Kidney (tissue), 13 donors: ENCODE measurements at regions not wholly inside any gene's neighbourhood (a gene's known extent, or its start where the extent isn't known, plus 50 kb on each side); places are given as distances from the start of the nearest gene placed in this dataset.

Source experiments
- DNase-seq, 5 donors: peaks; one replicate each; pipeline ENCODE4 v3.0.0-alpha.2; 2013 to 2020
- FAIRE-seq: peaks from 2 replicates; lab custom pipeline; 2012; peaks lifted over from hg19 to GRCh38; lab: Jason Lieb, UNC
- H3K27ac ChIP-seq, 2 donors: one replicate each; pipeline ENCODE4 v1.7.0; 2013; ENCODE audit warnings: low read depth in 2 of 2, low read length in 2 of 2, inconsistent platforms in 1 of 2
- H3K27me3 ChIP-seq: one replicate; pipeline ENCODE4 v1.7.1; 2013; ENCODE audit warnings: low read length, inconsistent platforms; ENCODE audit not compliant: control insufficient read depth, insufficient read depth
- H3K36me3 ChIP-seq, 3 donors: one replicate each; pipeline versions ENCODE4 v1.7.0 to v1.7.1; 2013; ENCODE audit warnings: low read length in 3 of 3, control low read depth in 1 of 3, inconsistent platforms in 1 of 3; ENCODE audit not compliant: insufficient read depth in 3 of 3, control insufficient read depth in 2 of 3
- H3K4me1 ChIP-seq, 3 donors: one replicate each; pipeline versions ENCODE4 v1.7.0 to v1.7.1; 2013; ENCODE audit warnings: low read length in 3 of 3, inconsistent platforms in 1 of 3, low read depth in 1 of 3; ENCODE audit not compliant: control insufficient read depth in 2 of 3, insufficient read depth in 2 of 3
- H3K4me3 ChIP-seq, 3 donors: one replicate each; pipeline versions ENCODE4 v1.7.0 to v1.8.1; 2013; ENCODE audit warnings: low read length in 3 of 3, control low read depth in 1 of 3, inconsistent platforms in 1 of 3
- H3K9ac ChIP-seq, 3 donors: one replicate each; pipeline versions ENCODE4 v1.7.0 to v1.7.1; 2013; ENCODE audit warnings: low read length in 3 of 3, control low read depth in 1 of 3, inconsistent platforms in 1 of 3
- H3K9me3 ChIP-seq, 3 donors: one replicate each; pipeline versions ENCODE4 v1.7.0 to v1.7.1; 2013; ENCODE audit warnings: low read length in 3 of 3, control low read depth in 1 of 3, inconsistent platforms in 1 of 3; ENCODE audit not compliant: control insufficient read depth in 2 of 3, insufficient read depth in 1 of 3
- intact Hi-C: fragments of 100-400 bp; cut with DNase I; formaldehyde crosslinking; loops from one replicate; pipeline ENCODE4 v1.11.1; 2022
- TF ChIP-seq, protein P1 (sequence below): IDR thresholded peaks from 3 replicates; pipeline ENCODE4 v1.5.1; 2012; ENCODE audit warnings: mild to moderate bottlenecking, moderate library complexity, borderline replicate concordance; ENCODE audit not compliant: insufficient read depth; ENCODE audit errors: extremely low read depth
- donor health status: control.
- donor health status: control.
- donor health status: control.
- donor health status: control.
- donor health status: control.
- donor health status: DM: yes; HTN: yes; CAD: no.
- donor health status: Normal renal cell carcinoma (clear cell type).

DNA sequence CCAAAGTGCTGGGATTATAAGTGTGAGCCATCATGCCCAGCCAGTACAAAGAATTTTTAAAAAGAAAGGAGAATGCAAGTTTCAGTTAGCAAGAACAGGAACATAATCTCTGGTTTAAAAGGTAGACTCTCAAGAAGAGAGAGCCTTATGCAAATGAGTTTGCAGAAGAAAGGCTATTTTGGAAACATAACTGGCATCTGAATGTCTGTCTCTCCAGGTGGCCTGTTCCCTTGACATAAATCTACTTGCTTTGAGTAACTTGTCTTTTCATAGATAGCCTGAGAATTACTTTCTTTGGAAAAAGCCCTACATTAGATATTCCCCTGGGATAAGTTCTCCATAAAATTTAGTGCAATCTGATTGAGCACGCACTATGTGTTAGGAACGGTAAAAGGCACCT is 109.6 kb downstream of the ICOS start:
- DNase-seq (no peak), FAIRE-seq (no peak)
- no peaks in the 10 kb centered on the region for H3K4me1 ChIP-seq
- intact Hi-C loops: no loop called here
- no peak overlapping the region for H3K27ac ChIP-seq
- no peak overlapping the region for H3K9ac ChIP-seq
- TF ChIP-seq, protein P1, sequence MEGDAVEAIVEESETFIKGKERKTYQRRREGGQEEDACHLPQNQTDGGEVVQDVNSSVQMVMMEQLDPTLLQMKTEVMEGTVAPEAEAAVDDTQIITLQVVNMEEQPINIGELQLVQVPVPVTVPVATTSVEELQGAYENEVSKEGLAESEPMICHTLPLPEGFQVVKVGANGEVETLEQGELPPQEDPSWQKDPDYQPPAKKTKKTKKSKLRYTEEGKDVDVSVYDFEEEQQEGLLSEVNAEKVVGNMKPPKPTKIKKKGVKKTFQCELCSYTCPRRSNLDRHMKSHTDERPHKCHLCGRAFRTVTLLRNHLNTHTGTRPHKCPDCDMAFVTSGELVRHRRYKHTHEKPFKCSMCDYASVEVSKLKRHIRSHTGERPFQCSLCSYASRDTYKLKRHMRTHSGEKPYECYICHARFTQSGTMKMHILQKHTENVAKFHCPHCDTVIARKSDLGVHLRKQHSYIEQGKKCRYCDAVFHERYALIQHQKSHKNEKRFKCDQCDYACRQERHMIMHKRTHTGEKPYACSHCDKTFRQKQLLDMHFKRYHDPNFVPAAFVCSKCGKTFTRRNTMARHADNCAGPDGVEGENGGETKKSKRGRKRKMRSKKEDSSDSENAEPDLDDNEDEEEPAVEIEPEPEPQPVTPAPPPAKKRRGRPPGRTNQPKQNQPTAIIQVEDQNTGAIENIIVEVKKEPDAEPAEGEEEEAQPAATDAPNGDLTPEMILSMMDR: no peak
- H3K36me3 ChIP-seq: no peaks in the 10 kb centered on the region
- no peaks in the 10 kb centered on the region for H3K27me3 ChIP-seq
- H3K9me3 ChIP-seq: no peaks in the 10 kb centered on the region
- no peak overlapping the region for H3K4me3 ChIP-seq

DNA sequence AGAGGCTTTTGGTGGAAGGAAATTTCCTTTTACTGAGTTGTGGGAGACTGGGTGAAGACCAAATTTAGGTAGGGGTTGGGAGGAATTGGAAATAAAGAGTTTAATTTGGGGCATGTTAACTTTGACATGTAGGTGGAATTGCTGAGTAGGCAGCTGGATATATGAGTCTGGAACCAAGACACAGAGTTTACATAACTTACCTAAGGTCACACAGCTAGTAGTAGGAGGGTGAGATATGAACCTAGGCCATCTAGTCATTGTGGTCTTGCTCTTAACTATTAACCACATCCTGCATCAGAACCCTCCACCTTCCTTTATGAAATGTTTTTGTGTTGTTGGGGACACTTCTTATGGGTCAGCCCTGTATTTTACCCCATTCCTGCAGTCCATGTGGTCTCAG is 113.1 kb downstream of the ICOS start:
- H3K9me3 ChIP-seq: no peaks in the 10 kb centered on the region
- H3K9ac ChIP-seq: no peak overlapping the region
- TF ChIP-seq, protein P1: no peak
- intact Hi-C loops: no loop called here
- DNase-seq (no peak), FAIRE-seq (no peak)
- H3K36me3 ChIP-seq: no peaks in the 10 kb centered on the region
- H3K4me1 ChIP-seq: no peaks in the 10 kb centered on the region
- H3K27me3 ChIP-seq: no peaks in the 10 kb centered on the region
- no peak overlapping the region for H3K4me3 ChIP-seq
- no peak overlapping the region for H3K27ac ChIP-seq

- FAIRE-seq (no peak), DNase-seq (no peak)
Measured at GRCh38 chr2:204050681-204051080, 114.1 kb downstream of the ICOS start.

More at GRCh38 chr2:204050681-204051080, 114.1 kb downstream of the ICOS start:
- TF ChIP-seq, protein P1: no peak
- no peaks in the 10 kb centered on the region for H3K4me1 ChIP-seq
- intact Hi-C loops: no loop called here
- H3K4me3 ChIP-seq: no peak overlapping the region
- H3K27me3 ChIP-seq: no peaks in the 10 kb centered on the region
- no peak overlapping the region for H3K9ac ChIP-seq
- no peaks in the 10 kb centered on the region for H3K9me3 ChIP-seq
- H3K36me3 ChIP-seq: no peaks in the 10 kb centered on the region
- no peak overlapping the region for H3K27ac ChIP-seq
